ENCODE measurements at regions not wholly inside any gene's neighbourhood (a gene's known extent, or its start where the extent isn't known, plus 50 kb on each side); places are given as distances from the start of the nearest gene placed in this dataset.
A peak's percentile ranks its signal among the peaks of the same experiment; 100 is the strongest.

DNA sequence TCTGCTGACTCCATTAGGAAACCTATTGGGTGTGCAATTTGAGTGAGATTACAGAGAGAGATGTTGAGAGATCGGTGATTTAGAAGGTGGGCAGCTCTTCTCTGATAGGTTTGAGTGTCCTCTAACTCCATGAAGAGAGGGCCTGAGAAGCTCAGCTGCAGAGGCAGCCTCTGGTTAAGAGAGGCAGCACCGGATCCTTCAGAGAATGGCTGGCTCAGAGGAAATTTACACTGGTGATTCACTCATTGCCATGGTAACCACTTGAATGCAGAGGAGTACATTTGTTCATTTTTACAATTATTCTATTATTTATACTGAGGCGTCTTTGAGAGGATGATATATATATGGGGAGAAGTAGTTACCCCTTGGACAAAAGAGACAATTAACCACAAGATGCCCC, 171.7 kb downstream of the PDGFRA start:
- Histone ChIP-seq H4K8ac (ENCODE audit: low read depth in 2 of 2, low read length in 2 of 2) (0 out of 4 replicates have a peak overlapping the region, but pooled peaks of 1 of the 2 experiments have one; percentile 62), H3K36me3 (ENCODE audit: control insufficient read depth, insufficient read depth, low read length) (no peaks in the 10 kb centered on the region), H2BK120ac (ENCODE audit: low read depth, low read length) (peak overlapping the region; percentile 56; the same call in 1 of the 2 replicates), H2AFZ (replicated peaks; ENCODE audit: low read length, poor library complexity) (peak overlapping the region; percentile 80), H3K14ac (replicated peaks; ENCODE audit: low read depth, low read length) (peak overlapping the region; percentile 68; the same call in 1 of the 2 replicates), H3K4me2 (ENCODE audit: low read depth, low read length) (no peak overlapping the region), H3K18ac (ENCODE audit: low read depth, low read length) (no peak overlapping the region), H4K20me1 (ENCODE audit: insufficient read depth, low read length) (no peaks in the 10 kb centered on the region), H2AK5ac (ENCODE audit: low read depth, low read length) (no peak overlapping the region), H2BK15ac (ENCODE audit: low read depth, low read length) (no peak overlapping the region), H3K9me1 (ENCODE audit: insufficient read depth, low read length) (0 out of 2 replicates have a peak, but pooled peaks cover 4% of the 10 kb centered on the region), H2AK9ac (replicated peaks; ENCODE audit: low read depth, low read length, poor library complexity) (no peak overlapping the region), H2BK20ac (ENCODE audit: low read depth, low read length) (peak overlapping the region; percentile 64; the same call in 1 of the 2 replicates), H3K23ac (ENCODE audit: low read depth, low read length) (no peak overlapping the region), H3K56ac (ENCODE audit: extremely low read depth, insufficient read depth, low read length) (no peak overlapping the region), H3K4ac (ENCODE audit: low read depth, low read length) (no peak overlapping the region), H3K4me3 (ENCODE audit: insufficient read depth, low read depth, low read length) (no peak overlapping the region), H3K27ac (ENCODE audit: insufficient read depth, low read length) (no peak overlapping the region), H3K9me3 (ENCODE audit: control insufficient read depth, insufficient read depth, low read length) (no peaks in the 10 kb centered on the region), H3K27me3 (ENCODE audit: control insufficient read depth, insufficient read depth, low read length) (peaks cover 4% of the 10 kb centered on the region; the same call in 1 of the 2 replicates), H4K5ac (ENCODE audit: low read depth, low read length) (no peak overlapping the region), H2BK5ac (ENCODE audit: low read depth, low read length, poor library complexity, severe bottlenecking) (no peak overlapping the region), H3K9ac (ENCODE audit: low read depth, low read length) (no peak overlapping the region), H4K91ac (ENCODE audit: insufficient read depth, low read depth, low read length) (no peak overlapping the region), H3K4me1 (ENCODE audit: control insufficient read depth, insufficient read depth, low read length) (peaks cover 5% of the 10 kb centered on the region; the same call in 1 of the 2 replicates), H3K79me1 (ENCODE audit: low read depth in 1 of 2, low read length in 2 of 2) (no peaks in the 10 kb centered on the region)
- in situ Hi-C loops (cut with MboI; ENCODE audit: low sequenced_read_pairs) = no loop called here
- no CpG with 5 or more reads among the region's 3 CpGs for WGBS, 2 experiments (ENCODE audit: extremely low coverage in 2 of 2, insufficient read length in 1 of 2)
- no TSS peak for BruUV-seq (replicated peaks)
- dilution Hi-C loops (cut with HindIII; ENCODE audit: low sequenced_read_pairs, unreplicated experiment) = no loop called here
- TF ChIP-seq, protein P1, sequence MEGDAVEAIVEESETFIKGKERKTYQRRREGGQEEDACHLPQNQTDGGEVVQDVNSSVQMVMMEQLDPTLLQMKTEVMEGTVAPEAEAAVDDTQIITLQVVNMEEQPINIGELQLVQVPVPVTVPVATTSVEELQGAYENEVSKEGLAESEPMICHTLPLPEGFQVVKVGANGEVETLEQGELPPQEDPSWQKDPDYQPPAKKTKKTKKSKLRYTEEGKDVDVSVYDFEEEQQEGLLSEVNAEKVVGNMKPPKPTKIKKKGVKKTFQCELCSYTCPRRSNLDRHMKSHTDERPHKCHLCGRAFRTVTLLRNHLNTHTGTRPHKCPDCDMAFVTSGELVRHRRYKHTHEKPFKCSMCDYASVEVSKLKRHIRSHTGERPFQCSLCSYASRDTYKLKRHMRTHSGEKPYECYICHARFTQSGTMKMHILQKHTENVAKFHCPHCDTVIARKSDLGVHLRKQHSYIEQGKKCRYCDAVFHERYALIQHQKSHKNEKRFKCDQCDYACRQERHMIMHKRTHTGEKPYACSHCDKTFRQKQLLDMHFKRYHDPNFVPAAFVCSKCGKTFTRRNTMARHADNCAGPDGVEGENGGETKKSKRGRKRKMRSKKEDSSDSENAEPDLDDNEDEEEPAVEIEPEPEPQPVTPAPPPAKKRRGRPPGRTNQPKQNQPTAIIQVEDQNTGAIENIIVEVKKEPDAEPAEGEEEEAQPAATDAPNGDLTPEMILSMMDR (conservative IDR thresholded peaks at IDR 0.05; ENCODE audit: low read depth, low read length) = no peak
- TF ChIP-seq CHD1 (IDR thresholded peaks at IDR 0.05; ENCODE audit: low read depth, low read length) = no peak
- TF ChIP-seq, protein P2, sequence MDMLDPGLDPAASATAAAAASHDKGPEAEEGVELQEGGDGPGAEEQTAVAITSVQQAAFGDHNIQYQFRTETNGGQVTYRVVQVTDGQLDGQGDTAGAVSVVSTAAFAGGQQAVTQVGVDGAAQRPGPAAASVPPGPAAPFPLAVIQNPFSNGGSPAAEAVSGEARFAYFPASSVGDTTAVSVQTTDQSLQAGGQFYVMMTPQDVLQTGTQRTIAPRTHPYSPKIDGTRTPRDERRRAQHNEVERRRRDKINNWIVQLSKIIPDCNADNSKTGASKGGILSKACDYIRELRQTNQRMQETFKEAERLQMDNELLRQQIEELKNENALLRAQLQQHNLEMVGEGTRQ (IDR thresholded peaks at IDR 0.05; ENCODE audit: low read depth, low read length) = no peak
- TF ChIP-seq CEBPB (IDR thresholded peaks at IDR 0.05; ENCODE audit: low read depth, low read length) = no peak
- no peak for TF ChIP-seq BHLHE40 (IDR thresholded peaks at IDR 0.05; ENCODE audit: low read depth, low read length)
- TF ChIP-seq RFX5 (IDR thresholded peaks at IDR 0.05; ENCODE audit: low read depth, low read length) = no peak
- no peak for TF ChIP-seq POLR2A (IDR thresholded peaks at IDR 0.05; ENCODE audit: low read depth, low read length)
- no peak for TF ChIP-seq MAZ (IDR thresholded peaks at IDR 0.05; ENCODE audit: borderline replicate concordance, low read depth, low read length)
- no peak for TF ChIP-seq RCOR1 (IDR thresholded peaks at IDR 0.05; ENCODE audit: insufficient replicate concordance, low read length)
- no peak for TF ChIP-seq SMC3 (IDR thresholded peaks at IDR 0.05; ENCODE audit: low read depth, low read length)
- no peak for TF ChIP-seq MXI1 (IDR thresholded peaks at IDR 0.05; ENCODE audit: borderline replicate concordance, low read depth, low read length)
- peak; percentile 90 for ATAC-seq (ENCODE audit: low read depth)
- DNase-seq = peak; percentile 80
- intact Hi-C loops (cut with micrococcal nuclease) = no loop called here
- CTCF ChIA-PET = no interaction called here
- POLR2A ChIA-PET (ENCODE audit: unreplicated experiment) = no interaction called here

Measured in IMR-90 (cell line).